Liver (tissue), 8 donors: ENCODE measurements at regions not wholly inside any gene's neighbourhood (a gene's known extent, or its start where the extent isn't known, plus 50 kb on each side); places are given as distances from the start of the nearest gene placed in this dataset.

Experiments
- DNase-seq: peaks from one replicate; pipeline ENCODE4 v3.0.0-alpha.2; 2017; ENCODE audit warnings: low spot score
- H3K27ac ChIP-seq, 2 donors: one replicate each; pipeline ENCODE4 v1.7.0; 2013; ENCODE audit warnings: inconsistent platforms in 2 of 2, low read length in 2 of 2, control low read depth in 1 of 2, low read depth in 1 of 2, mild to moderate bottlenecking in 1 of 2
- H3K27me3 ChIP-seq, 4 donors: one replicate each; pipeline versions ENCODE4 v1.6.1 to v1.7.0; 2013; ENCODE audit warnings: low read length in 3 of 4, inconsistent platforms in 1 of 4, mild to moderate bottlenecking in 1 of 4, moderate library complexity in 1 of 4; ENCODE audit not compliant: control insufficient read depth in 4 of 4, insufficient read depth in 4 of 4
- H3K36me3 ChIP-seq, 4 donors: one replicate each; pipeline versions ENCODE4 v1.6.1 to v1.7.0; 2013; ENCODE audit warnings: low read length in 3 of 4, mild to moderate bottlenecking in 3 of 4, low read depth in 1 of 4, moderate library complexity in 1 of 4; ENCODE audit not compliant: control insufficient read depth in 4 of 4, insufficient read depth in 3 of 4
- H3K4me1 ChIP-seq, 4 donors: one replicate each; pipeline versions ENCODE4 v1.6.1 to v1.7.0; 2013; ENCODE audit warnings: low read length in 3 of 4, mild to moderate bottlenecking in 3 of 4, moderate library complexity in 1 of 4; ENCODE audit not compliant: control insufficient read depth in 4 of 4, insufficient read depth in 4 of 4
- H3K4me3 ChIP-seq, 3 donors: one replicate each; pipeline versions ENCODE4 v1.6.1 to v1.7.0; 2013; ENCODE audit warnings: low read length in 3 of 3, control low read depth in 1 of 3, low read depth in 1 of 3, mild to moderate bottlenecking in 1 of 3
- H3K9ac ChIP-seq, 2 donors: one replicate each; pipeline ENCODE4 v1.7.0; 2013; ENCODE audit warnings: low read length in 2 of 2, mild to moderate bottlenecking in 2 of 2, moderate library complexity in 2 of 2, control low read depth in 1 of 2, low read depth in 1 of 2
- H3K9me3 ChIP-seq, 4 donors: one replicate each; pipeline versions ENCODE4 v1.6.1 to v1.7.0; 2013; ENCODE audit warnings: low read length in 3 of 4; ENCODE audit not compliant: control insufficient read depth in 4 of 4
- CTCF ChIP-seq: fragments of 150-350 bp; IDR thresholded peaks from 2 replicates; pipeline ENCODE4 v1.5.1; 2017; ENCODE audit warnings: improper control_type of control experiment, low read depth, low read length; ENCODE audit not compliant: missing input control
- EGR1 ChIP-seq, 2 donors: IDR thresholded peaks; 2 replicates each; pipeline ENCODE4 v1.6.1; 2016 to 2018; ENCODE audit warnings: antibody characterized with exemption in 2 of 2, low read depth in 2 of 2
- HNF4A ChIP-seq, 2 donors: conservative IDR thresholded peaks; 2 replicates each; pipeline ENCODE4 v1.6.1; 2016; ENCODE audit warnings: antibody characterized with exemption in 2 of 2, mild to moderate bottlenecking in 2 of 2
- HNF4G ChIP-seq: IDR thresholded peaks from 2 replicates; pipeline ENCODE4 v1.6.1; 2016; ENCODE audit warnings: antibody characterized with exemption
- MAX ChIP-seq: IDR thresholded peaks from 2 replicates; pipeline ENCODE4 v1.6.1; 2016; ENCODE audit warnings: antibody characterized with exemption
- NR2F2 ChIP-seq: IDR thresholded peaks from 2 replicates; pipeline ENCODE4 v1.6.1; 2016; ENCODE audit warnings: antibody characterized with exemption
- RAD21 ChIP-seq, 2 donors: IDR thresholded peaks; 2 replicates each; pipeline ENCODE4 v1.6.1; 2016; ENCODE audit warnings: antibody characterized with exemption in 2 of 2, mild to moderate bottlenecking in 2 of 2
- REST ChIP-seq: IDR thresholded peaks from 2 replicates; pipeline ENCODE4 v1.6.1; 2016; ENCODE audit warnings: antibody characterized with exemption, mild to moderate bottlenecking
- RXRA ChIP-seq, 2 donors: IDR thresholded peaks; 2 replicates each; pipeline ENCODE4 v1.6.1; 2017 to 2018; ENCODE audit warnings: antibody characterized with exemption in 2 of 2, mild to moderate bottlenecking in 1 of 2
- SP1 ChIP-seq: IDR thresholded peaks from 2 replicates; pipeline ENCODE4 v1.6.1; 2018; ENCODE audit warnings: antibody characterized with exemption, mild to moderate bottlenecking
- TAF1 ChIP-seq: conservative IDR thresholded peaks from 2 replicates; pipeline ENCODE4 v1.6.1; 2016; ENCODE audit warnings: antibody characterized with exemption, mild to moderate bottlenecking
- YY1 ChIP-seq: IDR thresholded peaks from 2 replicates; pipeline ENCODE4 v1.6.1; 2016; ENCODE audit warnings: antibody characterized with exemption, mild to moderate bottlenecking
- ZBTB33 ChIP-seq: IDR thresholded peaks from 2 replicates; pipeline ENCODE4 v1.6.1; 2016; ENCODE audit warnings: antibody characterized with exemption
- WGBS: extraction: QIAGEN DNeasy Blood & Tissue Kit; methylation state at CpG from one replicate; pipeline ENCODE4 v1.1.7; 2013; 5-methylcytosine and 5-hydroxymethylcytosine counted together
- donor health status: healthy.
- donor health status: healthy.
- donor health status: healthy.
- donor health status: healthy.
- donor health status: healthy.

GRCh38 chr2:65786007-65786717 lies 353.8 kb upstream of the SPRED2 start:
- TF ChIP-seq MAX (no peak), NR2F2 (no peak), REST (no peak), HNF4G (no peak), HNF4A (conservative IDR thresholded peaks at IDR 0.05) (no peak), EGR1 (IDR thresholded peaks at IDR 0.05; ENCODE audit: low read depth in 2 of 2) (no peak), TAF1 (no peak)
- WGBS: 61% methylated on average over 2 of the region's 2 CpGs
- no peak overlapping the region for H3K4me3 ChIP-seq
- H3K27ac ChIP-seq: no peak overlapping the region
- no peaks in the 10 kb centered on the region for H3K9me3 ChIP-seq
- peaks cover 0 to 4% (median 3%) of the 10 kb centered on the region in 4 donors for H3K4me1 ChIP-seq
- no peaks in the 10 kb centered on the region for H3K36me3 ChIP-seq
- peaks cover 0 to 5% (median 0%) of the 10 kb centered on the region in 4 donors for H3K27me3 ChIP-seq
- H3K9ac ChIP-seq: no peak overlapping the region
- DNase-seq: no peak

GRCh38 chr2:65782996-65783650 lies 350.7 kb upstream of the SPRED2 start:
- DNase-seq: no peak
- Histone ChIP-seq H3K4me1 (peaks cover 0 to 4% (median 3%) of the 10 kb centered on the region in 4 donors), H3K4me3 (no peak overlapping the region), H3K27ac (no peak overlapping the region), H3K9me3 (no peaks in the 10 kb centered on the region), H3K36me3 (no peaks in the 10 kb centered on the region), H3K27me3 (peaks cover 0 to 5% (median 0%) of the 10 kb centered on the region in 4 donors), H3K9ac (no peak overlapping the region)
- TF ChIP-seq YY1 (no peak), RAD21 (IDR thresholded peaks at IDR 0.05) (no peak), REST (no peak), CTCF (no peak), ZBTB33 (no peak), HNF4G (no peak), SP1 (no peak), TAF1 (no peak), RXRA (IDR thresholded peaks at IDR 0.05) (no peak)
- WGBS: 82% methylated on average over 5 of the region's 5 CpGs
